GM23248 (cell line): ENCODE measurements at regions not wholly inside any gene's neighbourhood (a gene's known extent, or its start where the extent isn't known, plus 50 kb on each side); places are given as distances from the start of the nearest gene placed in this dataset.

Experiments
- DNase-seq: peaks from one replicate; pipeline ENCODE4 v3.0.0-alpha.2; 2015
- H2AFZ ChIP-seq: fragments of 200-600 bp; sonication (generic); 2 replicates; pipeline ENCODE4 v1.6.1; 2016; ENCODE audit warnings: antibody characterized with exemption
- H3F3A ChIP-seq: fragments of 200-600 bp; sonication (generic); 2 replicates; pipeline ENCODE4 v1.6.1; 2016; ENCODE audit warnings: mild to moderate bottlenecking, antibody characterized with exemption, mixed run types; ENCODE audit not compliant: insufficient read depth
- H3K27ac ChIP-seq: fragments of 200-600 bp; sonication (generic); 2 replicates; pipeline ENCODE4 v1.5.1; 2016; ENCODE audit warnings: mild to moderate bottlenecking
- H3K27me3 ChIP-seq: fragments of 200-600 bp; sonication (generic); replicated peaks from 2 replicates; pipeline ENCODE4 v1.6.1; 2016; ENCODE audit warnings: mild to moderate bottlenecking; ENCODE audit not compliant: insufficient read depth
- H3K36me3 ChIP-seq: fragments of 200-600 bp; sonication (generic); 2 replicates; pipeline ENCODE4 v1.6.1; 2016; ENCODE audit warnings: low read depth, mild to moderate bottlenecking
- H3K4me1 ChIP-seq: fragments of 200-600 bp; sonication (generic); 2 replicates; pipeline ENCODE4 v1.6.1; 2016; ENCODE audit warnings: mild to moderate bottlenecking; ENCODE audit not compliant: insufficient read depth
- H3K4me2 ChIP-seq: fragments of 200-600 bp; sonication (generic); one replicate; pipeline ENCODE4 v1.6.1; 2016; ENCODE audit warnings: mild to moderate bottlenecking; ENCODE audit not compliant: unreplicated experiment
- H3K4me3 ChIP-seq: fragments of 200-600 bp; sonication (generic); 2 replicates; pipeline ENCODE4 v1.5.1; 2016; ENCODE audit warnings: mild to moderate bottlenecking
- H3K79me2 ChIP-seq: fragments of 200-600 bp; sonication (generic); 2 replicates; pipeline ENCODE4 v1.6.1; 2016; ENCODE audit warnings: mild to moderate bottlenecking; ENCODE audit not compliant: insufficient read depth
- H3K9ac ChIP-seq: fragments of 200-600 bp; sonication (generic); 2 replicates; pipeline ENCODE4 v1.6.1; 2016; ENCODE audit warnings: mild to moderate bottlenecking
- H3K9me2 ChIP-seq: fragments of 200-600 bp; sonication (generic); 2 replicates; pipeline ENCODE4 v1.6.1; 2016; ENCODE audit warnings: mixed run types, mild to moderate bottlenecking, moderate library complexity; ENCODE audit not compliant: insufficient read depth
- H3K9me3 ChIP-seq: fragments of 200-600 bp; sonication (generic); one replicate; pipeline ENCODE4 v1.6.1; 2017; ENCODE audit warnings: low read depth
- H4K20me1 ChIP-seq: fragments of 200-600 bp; sonication (generic); 2 replicates; pipeline ENCODE4 v1.6.0; 2016; ENCODE audit not compliant: insufficient read depth
- EZH2 ChIP-seq: fragments of 200-600 bp; sonication (generic); IDR thresholded peaks from 2 replicates; pipeline ENCODE4 v1.6.1; 2018; ENCODE audit warnings: antibody characterized with exemption, mild to moderate bottlenecking; ENCODE audit not compliant: insufficient read depth, poor library complexity, severe bottlenecking
- EZH2phosphoT487 ChIP-seq: fragments of 200-600 bp; sonication (generic); IDR thresholded peaks from 2 replicates; pipeline ENCODE4 v1.6.1; 2018; ENCODE audit warnings: antibody characterized with exemption, moderate library complexity, mild to moderate bottlenecking, low read depth; ENCODE audit not compliant: insufficient read depth
- WGBS, 2 experiments: methylation state at CpG; one replicate each; pipeline ENCODE4 v1.1.6; 2015 to 2017; ENCODE audit warnings: low lambda C conversion rate in 2 of 2, low coverage in 1 of 2; ENCODE audit errors: missing lambda C conversion rate in 2 of 2; 5-methylcytosine and 5-hydroxymethylcytosine counted together
- in situ Hi-C: fragments of 300-500 bp; cut with MboI; formaldehyde crosslinking; loops from 2 replicates; pipeline ENCODE4 v1.15.0; 2020

GRCh38 chr4:1472148-1472797 is 66.0 kb upstream of the NKX1-1 start:
- in situ Hi-C loops = no loop called here
- no peak overlapping the region for H3K4me3 ChIP-seq
- H3K36me3 ChIP-seq = no peaks in the 10 kb centered on the region
- DNase-seq = no peak
- TF ChIP-seq EZH2phosphoT487 = no peak
- no peak for TF ChIP-seq EZH2
- H3K27me3 ChIP-seq = peaks cover 19% of the 10 kb centered on the region
- H3K27ac ChIP-seq = no peak overlapping the region
- WGBS, 2 experiments = 2 to 7% methylated on average over 46 to 49 of the region's 58 CpGs
- no peaks in the 10 kb centered on the region for H3K9me3 ChIP-seq
- no peaks in the 10 kb centered on the region for H3K4me1 ChIP-seq
- no peak overlapping the region for H3K4me2 ChIP-seq
- no peaks in the 10 kb centered on the region for H3K9me2 ChIP-seq
- no peak overlapping the region for H2AFZ ChIP-seq
- no peaks in the 10 kb centered on the region for H3F3A ChIP-seq
- H3K79me2 ChIP-seq = no peaks in the 10 kb centered on the region
- H3K9ac ChIP-seq = no peak overlapping the region
- no peaks in the 10 kb centered on the region for H4K20me1 ChIP-seq

GRCh38 chr4:1471443-1472147 is 65.4 kb upstream of the NKX1-1 start:
- peaks cover 19% of the 10 kb centered on the region for H3K27me3 ChIP-seq
- no peaks in the 10 kb centered on the region for H3K9me3 ChIP-seq
- H3K36me3 ChIP-seq = no peaks in the 10 kb centered on the region
- H3K4me1 ChIP-seq = no peaks in the 10 kb centered on the region
- no peaks in the 10 kb centered on the region for H3F3A ChIP-seq
- H3K4me3 ChIP-seq = no peak overlapping the region
- no peaks in the 10 kb centered on the region for H3K79me2 ChIP-seq
- no peak overlapping the region for H3K9ac ChIP-seq
- no peaks in the 10 kb centered on the region for H4K20me1 ChIP-seq
- TF ChIP-seq EZH2phosphoT487 = no peak
- TF ChIP-seq EZH2 = no peak
- no peak overlapping the region for H3K4me2 ChIP-seq
- 13 to 15% methylated on average over 48 to 51 of the region's 55 CpGs for WGBS, 2 experiments
- H3K9me2 ChIP-seq = no peaks in the 10 kb centered on the region
- peak; percentile 19 for DNase-seq
- in situ Hi-C loops = no loop called here
- H3K27ac ChIP-seq = no peak overlapping the region
- H2AFZ ChIP-seq = no peak overlapping the region

- Histone ChIP-seq H2AFZ (no peak overlapping the region), H3K27me3 (peaks cover 19% of the 10 kb centered on the region), H3K4me2 (no peak overlapping the region), H3K9ac (no peak overlapping the region), H3K79me2 (no peaks in the 10 kb centered on the region), H3K4me3 (no peak overlapping the region), H3K9me3 (no peaks in the 10 kb centered on the region), H3K36me3 (no peaks in the 10 kb centered on the region), H3K4me1 (no peaks in the 10 kb centered on the region), H3K9me2 (no peaks in the 10 kb centered on the region), H3F3A (no peaks in the 10 kb centered on the region), H4K20me1 (no peaks in the 10 kb centered on the region), H3K27ac (no peak overlapping the region)
- in situ Hi-C loops = no loop called here
- WGBS, 2 experiments = 51 to 60% methylated on average over 12 of the region's 12 CpGs
- DNase-seq = no peak
- TF ChIP-seq EZH2phosphoT487 (no peak), EZH2 (no peak)
These were observed 64.7 kb upstream of the NKX1-1 start for GRCh38 chr4:1470816-1471442.

GRCh38 chr4:1470393-1470670 is 64.1 kb upstream of the NKX1-1 start:
- no peak overlapping the region for H3K4me2 ChIP-seq
- no peak for DNase-seq
- H3K4me1 ChIP-seq = no peaks in the 10 kb centered on the region
- no peaks in the 10 kb centered on the region for H3K9me2 ChIP-seq
- H3K4me3 ChIP-seq = no peak overlapping the region
- no peak overlapping the region for H3K9ac ChIP-seq
- 57 to 63% methylated on average over 7 of the region's 7 CpGs for WGBS, 2 experiments
- no peaks in the 10 kb centered on the region for H3K36me3 ChIP-seq
- no peaks in the 10 kb centered on the region for H3K9me3 ChIP-seq
- H2AFZ ChIP-seq = no peak overlapping the region
- H3K27me3 ChIP-seq = peaks cover 19% of the 10 kb centered on the region
- no peaks in the 10 kb centered on the region for H3F3A ChIP-seq
- TF ChIP-seq EZH2 (no peak), EZH2phosphoT487 (no peak)
- no peaks in the 10 kb centered on the region for H4K20me1 ChIP-seq
- in situ Hi-C loops = no loop called here
- no peak overlapping the region for H3K27ac ChIP-seq
- no peaks in the 10 kb centered on the region for H3K79me2 ChIP-seq
